Gastrocnemius medialis (tissue), 4 donors: ENCODE measurements at regions not wholly inside any gene's neighbourhood (a gene's known extent, or its start where the extent isn't known, plus 50 kb on each side); places are given as distances from the start of the nearest gene placed in this dataset.

Source experiments
- ATAC-seq, 2 donors: fragments of 150-250 bp; one replicate each; pipeline ENCODE4 v1.9.1; 2016
- DNase-seq, 2 donors: peaks; one replicate each; pipeline ENCODE4 v3.0.0-alpha.2; 2019
- H3K27ac ChIP-seq, 4 donors: fragments of 200-600 bp; sonication (generic); 1 replicate in 1 of 4; 2 replicates in 3 of 4; pipeline ENCODE4 v1.5.1; 2016 to 2018; ENCODE audit warnings: mild to moderate bottlenecking in 2 of 4, moderate library complexity in 1 of 4
- H3K27me3 ChIP-seq, 3 donors: fragments of 200-600 bp; sonication (generic) in 2 of 3; 1 replicate in 1 of 3; 2 replicates in 2 of 3; pipeline versions ENCODE4 v1.5.1 to v1.6.0; 2016 to 2019; ENCODE audit warnings: mild to moderate bottlenecking in 1 of 3, moderate library complexity in 1 of 3
- H3K36me3 ChIP-seq, 2 donors: fragments of 200-600 bp; sonication (generic) in 1 of 2; one replicate each; pipeline ENCODE4 v1.5.1; 2017 to 2018
- H3K4me1 ChIP-seq, 2 donors: fragments of 200-600 bp; sonication (generic) in 1 of 2; one replicate each; pipeline ENCODE4 v1.5.1; 2016 to 2017; ENCODE audit warnings: mild to moderate bottlenecking in 2 of 2
- H3K4me3 ChIP-seq, 4 donors: fragments of 200-600 bp; sonication (generic) in 3 of 4; 1 replicate in 1 of 4; 2 replicates in 3 of 4; pipeline ENCODE4 v1.5.1; 2016 to 2019; ENCODE audit warnings: mild to moderate bottlenecking in 2 of 4
- H3K9me3 ChIP-seq, 3 donors: fragments of 200-600 bp; sonication (generic) in 2 of 3; 1 replicate in 1 of 3; 2 replicates in 2 of 3; pipeline ENCODE4 v1.5.1; 2016 to 2019
- POLR2A ChIP-seq, 2 donors: fragments of 450-650 bp; IDR thresholded peaks; one replicate each; pipeline ENCODE4 v1.6.1; 2017; ENCODE audit warnings: antibody characterized with exemption in 2 of 2, mild to moderate bottlenecking in 2 of 2, moderate library complexity in 2 of 2
- in situ Hi-C, 4 donors: fragments of 200-750 bp; cut with MboI; loops; one replicate each; pipeline versions ENCODE4 v1.15.0 to v1.8.0; 2017; ENCODE audit warnings: low sequenced_read_pairs in 4 of 4
- intact Hi-C: fragments of 100-400 bp; cut with DNase I; formaldehyde crosslinking; loops from one replicate; pipeline ENCODE4 v1.15.1; 2023; ENCODE audit warnings: low total_unique reads
- TF ChIP-seq, protein P1 (sequence below), 5 experiments: fragments of 450-650 bp in 3 of 5; fragments of 200-600 bp in 2 of 5; sonication (generic) in 2 of 5; IDR thresholded peaks in 4 of 5; conservative IDR thresholded peaks in 1 of 5; 1 replicate in 4 of 5; 2 replicates in 1 of 5; pipeline ENCODE4 v1.5.1; 2016 to 2019; ENCODE audit warnings: antibody characterized with exemption in 5 of 5, mild to moderate bottlenecking in 3 of 5, moderate library complexity in 3 of 5

- intact Hi-C loops = no loop called here
- no peak for ATAC-seq
- H3K4me3 ChIP-seq = no peak overlapping the region
- TF ChIP-seq, protein P1, sequence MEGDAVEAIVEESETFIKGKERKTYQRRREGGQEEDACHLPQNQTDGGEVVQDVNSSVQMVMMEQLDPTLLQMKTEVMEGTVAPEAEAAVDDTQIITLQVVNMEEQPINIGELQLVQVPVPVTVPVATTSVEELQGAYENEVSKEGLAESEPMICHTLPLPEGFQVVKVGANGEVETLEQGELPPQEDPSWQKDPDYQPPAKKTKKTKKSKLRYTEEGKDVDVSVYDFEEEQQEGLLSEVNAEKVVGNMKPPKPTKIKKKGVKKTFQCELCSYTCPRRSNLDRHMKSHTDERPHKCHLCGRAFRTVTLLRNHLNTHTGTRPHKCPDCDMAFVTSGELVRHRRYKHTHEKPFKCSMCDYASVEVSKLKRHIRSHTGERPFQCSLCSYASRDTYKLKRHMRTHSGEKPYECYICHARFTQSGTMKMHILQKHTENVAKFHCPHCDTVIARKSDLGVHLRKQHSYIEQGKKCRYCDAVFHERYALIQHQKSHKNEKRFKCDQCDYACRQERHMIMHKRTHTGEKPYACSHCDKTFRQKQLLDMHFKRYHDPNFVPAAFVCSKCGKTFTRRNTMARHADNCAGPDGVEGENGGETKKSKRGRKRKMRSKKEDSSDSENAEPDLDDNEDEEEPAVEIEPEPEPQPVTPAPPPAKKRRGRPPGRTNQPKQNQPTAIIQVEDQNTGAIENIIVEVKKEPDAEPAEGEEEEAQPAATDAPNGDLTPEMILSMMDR (IDR thresholded peaks at IDR 0.05 in 4 of 5, conservative IDR thresholded peaks at IDR 0.05 in 1 of 5) = no peak
- TF ChIP-seq POLR2A (IDR thresholded peaks at IDR 0.05) = no peak
- no peaks in the 10 kb centered on the region for H3K4me1 ChIP-seq
- no peaks in the 10 kb centered on the region for H3K9me3 ChIP-seq
- DNase-seq = no peak
- no peaks in the 10 kb centered on the region for H3K27me3 ChIP-seq
- H3K36me3 ChIP-seq = no peaks in the 10 kb centered on the region
- H3K27ac ChIP-seq = no peak overlapping the region
- in situ Hi-C loops = no loop called here
Measured at GRCh38 chr3:162492446-162493081, 996.0 kb downstream of the OTOL1 start.

GRCh38 chr3:162498626-162499025 lies 1002.0 kb downstream of the OTOL1 start:
- no peak for TF ChIP-seq POLR2A (IDR thresholded peaks at IDR 0.05)
- TF ChIP-seq, protein P1 (IDR thresholded peaks at IDR 0.05 in 4 of 5, conservative IDR thresholded peaks at IDR 0.05 in 1 of 5) = no peak
- Histone ChIP-seq H3K4me1 (no peaks in the 10 kb centered on the region), H3K27me3 (no peaks in the 10 kb centered on the region), H3K36me3 (no peaks in the 10 kb centered on the region), H3K27ac (no peak overlapping the region), H3K4me3 (no peak overlapping the region), H3K9me3 (no peaks in the 10 kb centered on the region)
- DNase-seq = no peak
- ATAC-seq = no peak
- intact Hi-C loops = no loop called here
- in situ Hi-C loops = no loop called here

DNA sequence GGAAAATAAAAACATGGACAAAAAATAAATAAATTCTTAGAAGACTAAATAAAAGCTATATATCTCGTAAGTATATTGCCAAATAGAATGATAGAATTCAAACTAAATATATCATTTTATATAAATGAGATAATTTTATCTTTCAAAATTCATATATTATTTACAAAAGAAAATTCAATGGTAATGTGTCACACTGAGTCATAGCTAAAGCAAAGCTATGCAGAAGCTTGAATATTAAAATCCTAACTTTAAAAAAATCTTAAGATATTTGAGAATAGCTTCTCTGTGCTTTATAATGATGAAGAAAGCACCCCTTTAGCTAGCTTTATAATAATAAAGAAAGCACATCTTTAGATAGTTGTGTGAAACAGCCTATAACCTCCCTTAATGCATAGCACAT lies 1010.8 kb downstream of the OTOL1 start:
- intact Hi-C loops (no loop called here), in situ Hi-C loops (no loop called here)
- TF ChIP-seq, protein P1 (IDR thresholded peaks at IDR 0.05 in 4 of 5, conservative IDR thresholded peaks at IDR 0.05 in 1 of 5) = no peak
- no peak for TF ChIP-seq POLR2A (IDR thresholded peaks at IDR 0.05)
- H3K4me3 ChIP-seq = no peak overlapping the region
- no peaks in the 10 kb centered on the region for H3K9me3 ChIP-seq
- H3K27ac ChIP-seq = no peak overlapping the region
- H3K36me3 ChIP-seq = no peaks in the 10 kb centered on the region
- H3K4me1 ChIP-seq = no peaks in the 10 kb centered on the region
- ATAC-seq = no peak
- DNase-seq = no peak
- H3K27me3 ChIP-seq = no peaks in the 10 kb centered on the region

DNA sequence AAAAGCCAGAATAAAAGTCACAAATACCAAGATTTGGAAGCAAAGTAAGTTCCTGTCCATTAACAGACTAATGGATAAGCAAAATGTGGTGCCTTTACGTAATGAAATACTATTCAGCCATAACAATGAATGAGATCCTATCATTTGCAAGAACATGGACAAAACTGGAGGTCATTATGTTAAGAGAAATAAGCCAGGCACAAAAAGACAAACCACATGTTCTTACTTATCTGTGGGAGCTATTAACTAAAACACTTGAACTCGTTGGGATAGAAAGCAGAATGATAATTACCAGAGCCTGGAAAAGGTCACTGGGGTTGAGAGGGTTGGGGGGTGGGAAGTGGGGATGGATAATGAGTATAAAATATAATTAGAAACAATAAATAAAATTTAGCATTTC lies 1015.9 kb downstream of the OTOL1 start:
- Histone ChIP-seq H3K27ac (no peak overlapping the region), H3K4me1 (no peaks in the 10 kb centered on the region), H3K36me3 (no peaks in the 10 kb centered on the region), H3K9me3 (no peaks in the 10 kb centered on the region), H3K4me3 (no peak overlapping the region), H3K27me3 (no peaks in the 10 kb centered on the region)
- intact Hi-C loops = no loop called here
- ATAC-seq (no peak), DNase-seq (no peak)
- TF ChIP-seq POLR2A (IDR thresholded peaks at IDR 0.05) = no peak
- TF ChIP-seq, protein P1 (IDR thresholded peaks at IDR 0.05 in 4 of 5, conservative IDR thresholded peaks at IDR 0.05 in 1 of 5) = no peak
- in situ Hi-C loops = no loop called here

- Histone ChIP-seq H3K27me3 (no peaks in the 10 kb centered on the region), H3K36me3 (no peaks in the 10 kb centered on the region), H3K4me3 (no peak overlapping the region), H3K9me3 (peaks cover 0 to 4% (median 0%) of the 10 kb centered on the region in 3 donors), H3K4me1 (no peaks in the 10 kb centered on the region), H3K27ac (no peak overlapping the region)
- ATAC-seq (no peak), DNase-seq (no peak)
- intact Hi-C loops = no loop called here
- in situ Hi-C loops = no loop called here
- TF ChIP-seq, protein P1 (IDR thresholded peaks at IDR 0.05 in 4 of 5, conservative IDR thresholded peaks at IDR 0.05 in 1 of 5) = no peak
- TF ChIP-seq POLR2A (IDR thresholded peaks at IDR 0.05) = no peak
Measured at GRCh38 chr3:162517110-162517509, 1020.5 kb downstream of the OTOL1 start.
